GM12878 (cell line): ENCODE measurements at regions not wholly inside any gene's neighbourhood (a gene's known extent, or its start where the extent isn't known, plus 50 kb on each side); places are given as distances from the start of the nearest gene placed in this dataset.

Experiments
- ATF2 ChIP-seq: IDR thresholded peaks from 2 replicates; pipeline ENCODE4 v1.6.1; 2012; ENCODE audit warnings: low read length, inconsistent platforms
- CTCF ChIP-seq, 3 experiments: IDR thresholded peaks in 2 of 3; conservative IDR thresholded peaks in 1 of 3; 2 replicates each; pipeline ENCODE4 v1.5.1; 2011; ENCODE audit warnings: low read depth in 3 of 3, low read length in 3 of 3, mild to moderate bottlenecking in 3 of 3, control low read depth in 2 of 3, moderate library complexity in 2 of 3, inconsistent platforms in 1 of 3, mixed read lengths in 1 of 3; ENCODE audit not compliant: control insufficient read depth in 2 of 3, insufficient read depth in 1 of 3; ENCODE audit errors: extremely low read depth in 1 of 3
- EP300 ChIP-seq, 2 experiments: fragments of 150-350 bp in 1 of 2; IDR thresholded peaks; 2 replicates each; pipeline ENCODE4 v1.6.1; 2011 to 2012; ENCODE audit warnings: low read depth in 2 of 2, low read length in 2 of 2, borderline replicate concordance in 1 of 2, improper control_type of control experiment in 1 of 2, inconsistent platforms in 1 of 2; ENCODE audit not compliant: control insufficient read depth in 1 of 2
- EZH2 ChIP-seq: IDR thresholded peaks from 2 replicates; pipeline ENCODE4 v1.6.1; 2012; ENCODE audit warnings: low read depth, mild to moderate bottlenecking, control low read depth, inconsistent platforms, low read length, borderline replicate concordance; ENCODE audit not compliant: control insufficient read depth
- HDAC2 ChIP-seq: fragments of 200-600 bp; sonication (generic); IDR thresholded peaks from 2 replicates; pipeline ENCODE4 v1.6.1; 2017
- POLR2A ChIP-seq: IDR thresholded peaks from 2 replicates; pipeline ENCODE4 v1.6.1; 2011; ENCODE audit warnings: low read depth, mild to moderate bottlenecking, low read length
- POLR2AphosphoS2 ChIP-seq: IDR thresholded peaks from 2 replicates; pipeline ENCODE4 v1.6.1; 2011; ENCODE audit warnings: low read depth, mild to moderate bottlenecking, low read length, improper control_type of control experiment, moderate library complexity
- SMC3 ChIP-seq: IDR thresholded peaks from 2 replicates; pipeline ENCODE4 v1.6.1; 2011; ENCODE audit warnings: low read length, improper control_type of control experiment, borderline replicate concordance
- SPI1 ChIP-seq: IDR thresholded peaks from 2 replicates; pipeline ENCODE4 v1.6.1; 2011; ENCODE audit warnings: low read depth, mild to moderate bottlenecking, low read length, moderate library complexity, borderline replicate concordance; ENCODE audit not compliant: insufficient read depth
- ZBTB11 ChIP-seq: fragments of 450-650 bp; formaldehyde crosslinking; IDR thresholded peaks from 2 replicates; pipeline ENCODE4 v1.5.0; 2022; ENCODE audit warnings: mild to moderate bottlenecking, missing genetic modification characterization
- TF ChIP-seq, protein P1 (sequence below): IDR thresholded peaks from 2 replicates; pipeline ENCODE4 v1.6.1; 2012; ENCODE audit warnings: low read depth, low read length, improper control_type of control experiment
- TF ChIP-seq, protein P2 (sequence below): IDR thresholded peaks from 2 replicates; pipeline ENCODE4 v1.6.1; 2011; ENCODE audit warnings: low read depth, mild to moderate bottlenecking, low read length, moderate library complexity, borderline replicate concordance; ENCODE audit errors: extremely low read depth
- TF ChIP-seq, protein P3 (sequence below): IDR thresholded peaks from 2 replicates; pipeline ENCODE4 v1.6.1; 2011; ENCODE audit warnings: low read depth, low read length, improper control_type of control experiment, borderline replicate concordance

DNA sequence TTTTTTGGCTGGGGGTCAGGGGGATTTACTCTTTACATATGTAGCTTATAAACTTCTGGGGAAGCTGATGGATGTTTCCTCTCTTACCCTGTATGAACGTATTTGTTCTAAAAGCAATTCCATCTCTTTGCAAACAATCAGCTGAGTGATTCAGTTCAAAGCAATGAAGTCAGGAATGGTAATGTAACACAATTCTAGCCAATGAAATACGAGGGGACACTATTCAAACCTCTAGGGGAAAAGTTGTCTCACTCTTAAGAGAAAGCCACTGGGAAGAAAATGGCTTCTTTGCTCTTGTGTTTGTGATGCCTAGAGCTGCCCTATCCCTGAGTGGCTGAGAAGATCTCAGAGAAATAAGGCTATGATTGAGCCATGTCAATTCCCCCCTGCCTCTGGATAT is 134.8 kb upstream of the SEMA3C start:
- TF ChIP-seq HDAC2 (no peak), EZH2 (no peak), SPI1 (no peak), EP300 (IDR thresholded peaks at IDR 0.05; ENCODE audit: borderline replicate concordance in 1 of 2, control insufficient read depth in 1 of 2, low read depth in 2 of 2, low read length in 2 of 2) (no peak), CTCF (IDR thresholded peaks at IDR 0.05 in 2 of 3, conservative IDR thresholded peaks at IDR 0.05 in 1 of 3; ENCODE audit: control insufficient read depth in 2 of 3, extremely low read depth in 1 of 3, insufficient read depth in 1 of 3, low read depth in 3 of 3, low read length in 3 of 3) (no peak), ATF2 (no peak), POLR2AphosphoS2 (no peak), POLR2A (no peak), SMC3 (no peak), ZBTB11 (CRISPR knock-in tag) (no peak)
- TF ChIP-seq, protein P1, sequence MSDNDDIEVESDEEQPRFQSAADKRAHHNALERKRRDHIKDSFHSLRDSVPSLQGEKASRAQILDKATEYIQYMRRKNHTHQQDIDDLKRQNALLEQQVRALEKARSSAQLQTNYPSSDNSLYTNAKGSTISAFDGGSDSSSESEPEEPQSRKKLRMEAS, result no peak
- TF ChIP-seq, protein P2, sequence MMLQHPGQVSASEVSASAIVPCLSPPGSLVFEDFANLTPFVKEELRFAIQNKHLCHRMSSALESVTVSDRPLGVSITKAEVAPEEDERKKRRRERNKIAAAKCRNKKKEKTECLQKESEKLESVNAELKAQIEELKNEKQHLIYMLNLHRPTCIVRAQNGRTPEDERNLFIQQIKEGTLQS, result no peak
- TF ChIP-seq, protein P3, sequence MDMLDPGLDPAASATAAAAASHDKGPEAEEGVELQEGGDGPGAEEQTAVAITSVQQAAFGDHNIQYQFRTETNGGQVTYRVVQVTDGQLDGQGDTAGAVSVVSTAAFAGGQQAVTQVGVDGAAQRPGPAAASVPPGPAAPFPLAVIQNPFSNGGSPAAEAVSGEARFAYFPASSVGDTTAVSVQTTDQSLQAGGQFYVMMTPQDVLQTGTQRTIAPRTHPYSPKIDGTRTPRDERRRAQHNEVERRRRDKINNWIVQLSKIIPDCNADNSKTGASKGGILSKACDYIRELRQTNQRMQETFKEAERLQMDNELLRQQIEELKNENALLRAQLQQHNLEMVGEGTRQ, result no peak
